ENCODE measurements at regions not wholly inside any gene's neighbourhood (a gene's known extent, or its start where the extent isn't known, plus 50 kb on each side); places are given as distances from the start of the nearest gene placed in this dataset.

- no peak overlapping the region for H3K27ac ChIP-seq (ENCODE audit: low read depth, low read length)
- H3K79me1 ChIP-seq (ENCODE audit: low read depth, low read length) = no peaks in the 10 kb centered on the region
- H3K4me2 ChIP-seq (ENCODE audit: insufficient read depth in 1 of 2, low read depth in 2 of 2, low read length in 2 of 2) = no peak overlapping the region
- TF ChIP-seq EP300 (IDR thresholded peaks at IDR 0.05; ENCODE audit: borderline replicate concordance in 1 of 2, low read depth in 2 of 2, low read length in 2 of 2) (no peak), MAFK (IDR thresholded peaks at IDR 0.05; ENCODE audit: low read depth, low read length) (no peak), CTBP2 (IDR thresholded peaks at IDR 0.05; ENCODE audit: borderline replicate concordance, insufficient read depth, insufficient read length, low read length) (no peak)
- no peak overlapping the region for H3K14ac ChIP-seq (ENCODE audit: insufficient read length)
- no peak overlapping the region for H4K91ac ChIP-seq (replicated peaks; ENCODE audit: insufficient read length, low read length)
- FAIRE-seq (no peak), DNase-seq (ENCODE audit: low read depth in 1 of 2, low spot score in 2 of 2) (no peak)
- no peak overlapping the region for H2AK5ac ChIP-seq (ENCODE audit: low read depth, low read length)
- no peak overlapping the region for H3K23ac ChIP-seq (ENCODE audit: insufficient read length)
- no peak overlapping the region for H4K8ac ChIP-seq (ENCODE audit: extremely low read depth, insufficient read depth, low read length)
- no peaks in the 10 kb centered on the region for H4K20me1 ChIP-seq (replicated peaks in 1 of 2; ENCODE audit: control insufficient read depth in 1 of 2, insufficient read depth in 2 of 2, low read length in 2 of 2)
- H3K27me3 ChIP-seq (replicated peaks in 1 of 4; ENCODE audit: control insufficient read depth in 3 of 4, extremely low read depth in 1 of 4, insufficient read depth in 3 of 4, low read length in 3 of 4) = no peaks in the 10 kb centered on the region
- H3K18ac ChIP-seq (ENCODE audit: extremely low read depth, low read length) = no peak overlapping the region
- H4K5ac ChIP-seq (ENCODE audit: insufficient read length, low read depth, low read length) = no peak overlapping the region
- no peak overlapping the region for H3K4me3 ChIP-seq (ENCODE audit: extremely low read depth in 1 of 4, insufficient read depth in 2 of 4, low read depth in 3 of 4, low read length in 4 of 4)
- H2BK120ac ChIP-seq (replicated peaks; ENCODE audit: low read depth, low read length) = no peak overlapping the region
- H2BK5ac ChIP-seq (ENCODE audit: low read depth, low read length) = no peak overlapping the region
- H3K9me3 ChIP-seq (ENCODE audit: insufficient read depth in 2 of 2, low read depth in 1 of 2, low read length in 1 of 2) = peaks cover 0 to 17% of the 10 kb centered on the region in 2 experiments; a peak in 2 of 4 replicates
- H3K56ac ChIP-seq (replicated peaks; ENCODE audit: insufficient read length, low read depth, low read length) = no peak overlapping the region
- no peaks in the 10 kb centered on the region for H3K4me1 ChIP-seq (replicated peaks in 1 of 4; ENCODE audit: control insufficient read depth in 3 of 4, insufficient read depth in 4 of 4, low read length in 3 of 4)
- ChIA-PET POLR2A (ENCODE audit: partially characterized antibody) (no interaction called here), CTCF (ENCODE audit: partially characterized antibody) (no interaction called here)
- H3K23me2 ChIP-seq (ENCODE audit: low read depth, low read length) = no peaks in the 10 kb centered on the region
- no peak overlapping the region for H3K9ac ChIP-seq (replicated peaks in 1 of 4; ENCODE audit: extremely low read depth in 1 of 4, low read depth in 3 of 4, low read length in 3 of 4)
- H3K79me2 ChIP-seq (ENCODE audit: control insufficient read depth in 1 of 2, insufficient read depth in 2 of 2, low read length in 2 of 2) = no peaks in the 10 kb centered on the region
- WGBS, 2 experiments (ENCODE audit: extremely low coverage in 1 of 2, insufficient coverage in 1 of 2, insufficient read length in 1 of 2, insufficient replicate concordance in 2 of 2, low coverage in 1 of 2, low lambda C conversion rate in 2 of 2, missing lambda C conversion rate in 1 of 2) = 92% methylated on average over 4 of the region's 6 CpGs; no CpG with 5 or more reads in 1 of the 2 experiments
- no peak overlapping the region for H2BK15ac ChIP-seq (ENCODE audit: low read length)
- no peak overlapping the region for H3K4ac ChIP-seq (replicated peaks; ENCODE audit: insufficient read length, low read depth, low read length)
- no peaks in the 10 kb centered on the region for H3K36me3 ChIP-seq (ENCODE audit: control insufficient read depth in 2 of 4, insufficient read depth in 4 of 4, low read length in 3 of 4)
- H2BK12ac ChIP-seq (ENCODE audit: low read depth, low read length) = no peak overlapping the region
- no peak overlapping the region for H2AFZ ChIP-seq (ENCODE audit: low read length)
- no peak overlapping the region for H2BK20ac ChIP-seq (ENCODE audit: low read length)
Observed at GRCh38 chrX:126670258-126670657, 117.6 kb upstream of the DCAF12L1 start.

Data from H1 (cell line).